DMS 273 treated with DMSO at 0.1 percent for 48 hours (cell line): ENCODE measurements at regions not wholly inside any gene's neighbourhood (a gene's known extent, or its start where the extent isn't known, plus 50 kb on each side); places are given as distances from the start of the nearest gene placed in this dataset.

Source experiments
- DNase-seq: peaks from one replicate; lab custom pipeline; 2025; lab: John Stamatoyannopoulos, UW

GRCh38 chr1:202067188-202067974, 55.3 kb upstream of the GPR37L1 start:
- DNase-seq = no peak

- DNase-seq = no peak
Measured at GRCh38 chr1:202068596-202068995, 54.1 kb upstream of the GPR37L1 start.

GRCh38 chr1:202069662-202070061, 53.1 kb upstream of the GPR37L1 start:
- peak; percentile 22 for DNase-seq

GRCh38 chr1:202072211-202072765, 50.4 kb upstream of the GPR37L1 start:
- DNase-seq = no peak
